Activated CD8-positive, alpha-beta T cell treated with anti-CD3 and anti-CD28 coated beads, Interleukin-2, amount 10 ng/mL, durations not matched to agents 7 days and 5 days (primary cell): ENCODE measurements at regions not wholly inside any gene's neighbourhood (a gene's known extent, or its start where the extent isn't known, plus 50 kb on each side); places are given as distances from the start of the nearest gene placed in this dataset.

ENCODE experiments used
- ATAC-seq: fragments of 150-1000 bp; cut with Tn5 transposase; one replicate; pipeline ENCODE4 v1.10.0; 2021; ENCODE audit warnings: moderate library complexity
- CTCF ChIA-PET: fragments of 350-600 bp; sonication (Branson Sonifier 250); formaldehyde crosslinking; loops from one replicate; lab custom pipeline; 2021; ENCODE audit warnings: antibody characterized with exemption; lab: Charles Lee
- POLR2A ChIA-PET: fragments of 350-600 bp; sonication (Branson Sonifier 250); formaldehyde crosslinking; loops from one replicate; lab custom pipeline; 2021; ENCODE audit warnings: antibody characterized with exemption; lab: Charles Lee
- DNase-seq: peaks from one replicate; pipeline ENCODE4 v3.0.0-alpha.2; 2020
- H3K27ac Mint-ChIP-seq: one replicate; pipeline ENCODE4 v1.8.0; 2021; ENCODE audit warnings: mild to moderate bottlenecking, mixed read lengths
- H3K27me3 Mint-ChIP-seq: one replicate; pipeline ENCODE4 v1.8.0; 2021; ENCODE audit warnings: low read depth, mixed read lengths
- H3K36me3 Mint-ChIP-seq: one replicate; pipeline ENCODE4 v1.8.0; 2021; ENCODE audit warnings: low read depth, mixed read lengths
- H3K4me1 Mint-ChIP-seq: one replicate; pipeline ENCODE4 v1.8.0; 2021; ENCODE audit warnings: low read depth, mixed read lengths
- H3K4me3 Mint-ChIP-seq: one replicate; pipeline ENCODE4 v1.8.0; 2021; ENCODE audit warnings: mild to moderate bottlenecking, mixed read lengths
- H3K9me3 Mint-ChIP-seq: one replicate; pipeline ENCODE4 v1.8.0; 2022; ENCODE audit warnings: mixed read lengths; ENCODE audit not compliant: insufficient read depth

DNA sequence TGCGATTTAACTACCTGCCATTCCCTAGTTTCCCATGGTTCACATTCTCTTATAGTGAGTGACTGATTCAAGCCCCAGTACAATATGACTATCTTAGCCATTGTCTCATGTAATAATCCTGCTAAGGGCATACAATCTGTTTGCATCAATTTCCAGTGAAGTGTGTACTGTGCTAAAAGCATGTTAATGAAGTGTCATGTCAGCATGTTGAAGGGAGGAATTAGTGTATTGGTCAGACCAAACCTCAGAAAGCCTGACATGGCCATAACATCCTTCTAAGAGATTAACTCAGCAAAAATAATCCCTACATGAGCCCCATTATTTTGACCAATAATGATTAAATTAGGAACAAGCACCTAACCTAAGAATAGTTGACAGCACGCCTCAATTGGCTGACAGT lies 442.4 kb downstream of the ENC1 start:
- H3K9me3 Mint-ChIP-seq: no peaks in the 10 kb centered on the region
- ATAC-seq (no peak), DNase-seq (no peak)
- H3K4me3 Mint-ChIP-seq: no peak overlapping the region
- H3K4me1 Mint-ChIP-seq: peaks cover 3% of the 10 kb centered on the region
- ChIA-PET POLR2A (no interaction called here), CTCF (no interaction called here)
- H3K27ac Mint-ChIP-seq: no peak overlapping the region
- H3K27me3 Mint-ChIP-seq: peaks cover 4% of the 10 kb centered on the region
- no peaks in the 10 kb centered on the region for H3K36me3 Mint-ChIP-seq

DNA sequence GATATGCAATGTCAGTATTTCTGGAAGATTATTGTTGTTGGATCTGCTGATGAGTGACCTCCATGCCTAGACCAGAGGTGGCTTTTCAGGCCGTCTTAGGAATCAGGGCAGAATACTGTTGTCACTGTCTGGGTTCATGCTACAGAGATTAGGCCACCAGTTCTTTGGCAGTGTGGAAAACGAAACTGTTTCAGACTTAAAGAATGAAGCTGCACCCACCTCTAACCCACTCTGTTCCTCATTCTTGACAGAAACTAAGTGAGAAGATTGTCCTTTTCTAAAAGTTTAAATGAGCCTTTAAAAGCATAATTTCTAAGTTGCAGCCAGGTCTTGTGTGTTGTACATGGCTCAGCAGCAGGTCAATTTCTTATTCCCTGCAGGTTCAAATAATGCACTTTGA lies 444.3 kb downstream of the ENC1 start:
- peaks cover 5% of the 10 kb centered on the region for H3K27me3 Mint-ChIP-seq
- H3K9me3 Mint-ChIP-seq: no peaks in the 10 kb centered on the region
- ATAC-seq: no peak

DNA sequence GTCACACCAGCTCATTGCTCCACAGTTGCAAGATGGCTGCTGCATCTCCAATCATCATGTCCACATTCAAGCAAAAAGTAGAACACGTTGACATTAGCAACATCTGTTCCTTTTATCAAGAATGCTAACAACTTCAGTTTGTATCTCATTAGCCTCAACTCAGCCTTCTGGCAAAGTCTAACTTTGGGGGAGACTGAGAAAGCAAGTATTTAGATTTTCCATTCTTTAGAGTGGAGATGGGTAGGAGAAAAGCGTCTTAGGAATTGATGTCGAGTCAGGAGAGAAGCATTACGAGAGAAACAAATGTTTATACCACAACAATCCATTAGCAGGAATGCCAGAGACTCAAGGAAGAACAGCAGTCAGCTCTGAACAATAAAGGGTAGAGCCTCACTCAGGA lies 446.3 kb downstream of the ENC1 start:
- peaks cover 5% of the 10 kb centered on the region for H3K27me3 Mint-ChIP-seq
- DNase-seq (no peak), ATAC-seq (no peak)
- no peaks in the 10 kb centered on the region for H3K9me3 Mint-ChIP-seq
- no peaks in the 10 kb centered on the region for H3K36me3 Mint-ChIP-seq
- ChIA-PET CTCF (interaction anchor here (1.2 kb wide), 1 partner anchor 18 kb away, joined by 3 read pairs; no protein-coding TSS in a partner anchor), POLR2A (interaction anchor here (0.6 kb wide), 1 partner anchor 92 kb away, joined by 3 read pairs; no protein-coding TSS in a partner anchor)
- no peak overlapping the region for H3K27ac Mint-ChIP-seq
- no peaks in the 10 kb centered on the region for H3K4me1 Mint-ChIP-seq
- H3K4me3 Mint-ChIP-seq: no peak overlapping the region

More for the DNA sequence above, 444.3 kb downstream of the ENC1 start:
- no peaks in the 10 kb centered on the region for H3K36me3 Mint-ChIP-seq
- no peak overlapping the region for H3K27ac Mint-ChIP-seq
- no peaks in the 10 kb centered on the region for H3K4me1 Mint-ChIP-seq
- no peak overlapping the region for H3K4me3 Mint-ChIP-seq
- no peak for DNase-seq
- ChIA-PET POLR2A (no interaction called here), CTCF (no interaction called here)

DNA sequence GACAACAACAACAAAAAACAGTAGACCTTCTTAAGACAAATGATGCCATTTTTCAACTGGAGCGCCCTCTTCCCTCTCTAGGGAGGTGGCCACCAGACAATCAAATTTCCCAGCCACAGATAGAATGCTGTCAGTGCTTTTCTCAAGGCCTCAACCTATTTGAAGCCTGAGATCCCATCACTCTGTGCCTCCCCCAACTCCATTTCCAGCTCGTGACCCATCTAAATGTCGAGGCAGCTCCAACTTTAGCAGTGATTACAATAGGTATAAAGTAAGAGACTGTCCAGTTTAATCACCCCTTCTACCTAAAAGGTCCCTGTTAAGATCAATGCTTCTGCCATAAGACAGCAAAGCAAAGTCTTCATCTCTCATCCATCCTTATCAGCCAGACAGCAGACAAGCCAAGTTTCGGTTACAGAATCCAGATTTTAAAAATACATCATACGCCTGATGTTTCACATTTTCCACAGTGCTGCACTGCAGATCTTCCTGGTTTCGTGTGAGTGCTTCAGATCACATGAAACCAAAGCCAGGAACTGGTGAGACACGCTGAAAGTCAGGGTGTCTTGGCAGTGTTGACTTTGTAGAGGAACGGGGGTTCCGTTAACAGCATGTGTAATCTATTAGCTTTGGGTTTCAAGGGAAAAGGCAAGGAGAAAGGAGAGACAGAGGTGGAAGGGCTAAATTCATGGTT lies 447.8 kb downstream of the ENC1 start:
- Mint-ChIP-seq H3K27me3 (peaks cover 7% of the 10 kb centered on the region), H3K4me3 (no peak overlapping the region), H3K9me3 (no peaks in the 10 kb centered on the region), H3K27ac (no peak overlapping the region), H3K4me1 (no peaks in the 10 kb centered on the region), H3K36me3 (no peaks in the 10 kb centered on the region)
- ATAC-seq: no peak
- ChIA-PET POLR2A (no interaction called here), CTCF (no interaction called here)
- no peak for DNase-seq

DNA sequence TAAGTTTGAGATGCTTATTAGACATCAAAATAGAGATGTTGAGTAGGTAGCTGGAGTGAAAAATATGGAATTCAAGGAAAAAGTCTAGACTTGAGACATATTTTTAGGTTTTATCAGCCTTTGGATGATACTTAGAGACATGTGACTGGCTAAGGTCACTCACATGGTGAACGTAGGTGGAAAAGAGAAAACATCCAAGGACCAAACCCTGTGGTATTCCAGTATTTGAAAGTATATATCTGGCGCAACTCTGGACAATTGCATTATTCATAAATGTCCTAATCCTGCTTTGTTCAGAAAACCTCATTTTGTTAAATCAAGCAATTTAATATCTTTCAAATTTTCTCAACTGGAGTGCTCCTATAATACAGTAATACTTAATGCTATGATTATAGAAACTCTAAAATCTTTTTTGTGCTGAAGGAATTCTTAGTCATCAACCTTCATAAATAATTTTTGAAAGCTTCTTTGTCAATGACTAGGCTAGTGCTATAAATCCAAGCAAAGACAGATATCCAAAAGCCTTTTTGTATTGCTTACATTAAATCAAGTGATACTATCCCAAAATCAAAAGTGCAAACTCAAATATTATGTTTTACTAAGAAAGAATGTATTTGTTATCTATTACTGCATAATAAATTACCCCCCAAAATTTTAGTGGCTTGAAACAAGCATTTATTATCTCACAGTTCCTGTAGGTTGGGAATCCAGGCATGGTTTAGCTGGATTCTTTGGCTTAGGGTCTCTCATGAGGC lies 452.0 kb downstream of the ENC1 start:
- Mint-ChIP-seq H3K4me3 (no peak overlapping the region), H3K9me3 (no peaks in the 10 kb centered on the region), H3K27ac (no peak overlapping the region), H3K36me3 (no peaks in the 10 kb centered on the region), H3K27me3 (peaks cover 4% of the 10 kb centered on the region), H3K4me1 (no peaks in the 10 kb centered on the region)
- ATAC-seq (no peak), DNase-seq (no peak)
- POLR2A ChIA-PET: no interaction called here
- CTCF ChIA-PET: no interaction called here

DNA sequence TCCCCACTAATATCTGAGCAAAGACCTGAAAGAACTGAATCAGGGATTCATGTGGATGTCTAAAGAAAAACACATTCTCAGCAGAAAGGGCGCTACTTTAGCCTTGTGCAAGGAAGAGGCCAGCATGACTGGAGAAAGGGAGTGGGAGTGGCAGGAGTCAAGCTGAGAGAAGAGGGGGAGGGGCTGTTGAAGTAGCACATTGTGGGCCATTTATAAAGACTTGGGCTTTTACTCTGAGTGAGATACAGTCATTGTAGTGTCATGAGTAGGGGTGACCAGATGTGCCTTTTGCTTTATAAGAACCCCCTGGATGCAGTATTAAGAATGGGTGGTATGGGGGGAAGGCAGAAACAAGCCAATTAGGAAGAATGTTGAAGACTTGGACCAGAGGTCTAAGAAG lies 452.8 kb downstream of the ENC1 start:
- no peak overlapping the region for H3K4me3 Mint-ChIP-seq
- peaks cover 4% of the 10 kb centered on the region for H3K27me3 Mint-ChIP-seq
- DNase-seq (no peak), ATAC-seq (no peak)
- no peaks in the 10 kb centered on the region for H3K9me3 Mint-ChIP-seq
- ChIA-PET POLR2A (no interaction called here), CTCF (no interaction called here)
- no peaks in the 10 kb centered on the region for H3K4me1 Mint-ChIP-seq
- no peaks in the 10 kb centered on the region for H3K36me3 Mint-ChIP-seq
- no peak overlapping the region for H3K27ac Mint-ChIP-seq

DNA sequence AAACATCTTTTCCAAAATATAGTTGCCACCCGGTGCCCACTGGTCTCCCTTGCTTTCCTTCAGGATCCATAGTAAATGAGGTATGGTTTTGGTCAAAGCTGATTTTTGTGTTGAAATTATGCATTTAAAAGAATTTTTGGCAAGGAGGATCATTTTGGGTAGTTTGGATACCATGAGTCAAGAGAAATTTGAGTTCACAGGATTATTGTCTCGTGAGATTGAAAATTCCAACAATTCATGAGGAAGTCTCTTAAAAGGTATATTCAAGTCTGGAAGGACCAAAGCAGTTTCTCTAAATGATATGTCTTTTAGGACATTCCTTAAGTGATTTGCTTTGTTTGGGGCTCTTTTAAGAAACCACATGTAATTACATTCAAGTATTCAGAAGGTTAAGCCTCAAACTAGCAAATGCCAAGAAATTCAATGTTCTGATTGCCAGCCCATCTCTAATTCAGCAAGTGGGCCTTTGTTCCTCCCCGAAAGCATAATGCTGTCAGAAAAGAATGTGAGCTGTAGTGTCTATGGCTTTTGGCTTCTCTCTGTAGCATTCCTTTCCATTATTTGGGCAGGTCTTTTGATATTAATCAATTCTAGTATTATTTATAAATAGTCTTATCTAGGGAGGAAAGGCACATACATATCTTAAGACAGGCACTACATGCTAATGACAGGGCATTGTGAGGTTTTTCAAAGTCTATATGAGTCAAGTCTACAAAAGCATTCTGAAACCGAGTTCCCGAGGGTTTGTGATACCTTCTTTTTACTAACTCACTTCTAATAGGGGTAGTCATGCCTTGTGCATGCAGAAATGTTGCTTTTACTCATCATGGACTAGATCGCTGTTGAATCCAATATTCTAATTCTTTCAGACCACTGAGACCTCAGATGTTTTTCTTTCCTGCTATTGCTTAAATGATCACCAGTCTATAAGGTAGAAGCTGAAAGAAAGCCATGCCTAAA lies 453.9 kb downstream of the ENC1 start:
- DNase-seq: no peak
- Mint-ChIP-seq H3K9me3 (no peaks in the 10 kb centered on the region), H3K27ac (no peak overlapping the region), H3K4me1 (no peaks in the 10 kb centered on the region), H3K36me3 (no peaks in the 10 kb centered on the region), H3K4me3 (no peak overlapping the region), H3K27me3 (peaks cover 2% of the 10 kb centered on the region)
- ChIA-PET POLR2A (no interaction called here), CTCF (no interaction called here)
- ATAC-seq: no peak

DNA sequence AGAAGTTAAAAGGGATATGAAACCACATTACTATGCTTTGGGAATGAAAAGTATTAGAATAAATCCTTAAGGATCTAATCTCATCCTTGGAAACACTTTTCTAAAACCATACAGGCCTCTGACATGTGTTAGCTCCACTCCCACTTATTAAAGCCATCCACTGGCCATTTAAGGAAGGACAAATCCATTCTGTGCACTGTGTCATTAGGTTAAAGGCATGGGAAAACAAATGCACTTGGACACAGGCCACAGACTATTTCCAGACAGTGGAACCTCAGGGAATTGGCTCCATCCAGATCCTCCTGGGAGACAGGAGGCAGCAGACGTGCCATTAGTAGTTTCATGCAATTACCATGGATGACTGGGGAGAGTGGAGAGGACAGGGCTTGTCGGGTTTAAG lies 454.9 kb downstream of the ENC1 start:
- DNase-seq: no peak
- Mint-ChIP-seq H3K9me3 (no peaks in the 10 kb centered on the region), H3K27ac (no peak overlapping the region), H3K27me3 (peaks cover 2% of the 10 kb centered on the region), H3K4me1 (no peaks in the 10 kb centered on the region), H3K4me3 (no peak overlapping the region), H3K36me3 (no peaks in the 10 kb centered on the region)
- no peak for ATAC-seq
- ChIA-PET CTCF (no interaction called here), POLR2A (no interaction called here)

DNA sequence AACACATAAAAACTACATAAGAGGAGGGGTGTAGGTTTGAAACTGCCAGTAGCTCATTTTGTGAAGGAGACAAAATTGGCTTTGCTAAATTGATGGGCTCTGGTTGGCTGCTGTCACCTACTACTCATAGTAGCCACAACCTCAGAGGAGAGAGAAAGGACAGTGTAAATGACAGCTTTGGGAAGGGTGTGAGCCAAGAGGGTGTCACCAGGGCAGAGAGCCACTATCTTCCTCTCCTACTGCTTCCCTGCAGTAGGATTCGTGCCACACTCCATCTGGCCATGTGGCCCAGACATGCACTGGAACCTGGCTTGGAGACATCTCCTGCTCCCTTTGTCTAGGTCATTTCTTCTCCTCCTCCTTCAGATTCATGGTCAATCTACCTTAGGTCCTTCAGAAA lies 455.9 kb downstream of the ENC1 start:
- POLR2A ChIA-PET: no interaction called here
- Mint-ChIP-seq H3K4me1 (no peaks in the 10 kb centered on the region), H3K27ac (no peak overlapping the region), H3K4me3 (no peak overlapping the region), H3K36me3 (no peaks in the 10 kb centered on the region), H3K27me3 (peaks cover 2% of the 10 kb centered on the region), H3K9me3 (no peaks in the 10 kb centered on the region)
- CTCF ChIA-PET: no interaction called here
- DNase-seq: no peak
- ATAC-seq: no peak

DNA sequence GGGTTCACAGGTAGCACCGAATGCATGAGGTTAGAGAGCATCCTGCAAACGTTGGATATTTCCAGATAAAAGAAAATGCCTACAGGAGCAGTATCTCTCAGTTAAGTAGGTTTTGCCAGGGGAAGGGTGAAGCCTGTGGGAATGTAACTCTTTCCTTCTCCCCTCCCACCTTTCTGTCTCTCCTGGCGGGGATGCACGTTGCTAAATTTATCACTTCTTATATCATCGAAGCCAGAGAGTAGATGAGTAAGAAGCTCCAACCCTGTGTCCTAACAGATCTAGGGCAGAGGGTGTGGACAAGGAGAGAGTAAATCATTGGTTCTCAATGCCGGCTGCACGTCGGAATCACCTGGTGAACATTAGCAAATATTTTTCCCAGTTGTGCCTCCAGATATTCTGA lies 457.5 kb downstream of the ENC1 start:
- Mint-ChIP-seq H3K27ac (no peak overlapping the region), H3K4me1 (no peaks in the 10 kb centered on the region), H3K27me3 (peaks cover 2% of the 10 kb centered on the region), H3K9me3 (no peaks in the 10 kb centered on the region), H3K4me3 (no peak overlapping the region), H3K36me3 (no peaks in the 10 kb centered on the region)
- ChIA-PET CTCF (no interaction called here), POLR2A (no interaction called here)
- DNase-seq: no peak
- ATAC-seq: no peak

DNA sequence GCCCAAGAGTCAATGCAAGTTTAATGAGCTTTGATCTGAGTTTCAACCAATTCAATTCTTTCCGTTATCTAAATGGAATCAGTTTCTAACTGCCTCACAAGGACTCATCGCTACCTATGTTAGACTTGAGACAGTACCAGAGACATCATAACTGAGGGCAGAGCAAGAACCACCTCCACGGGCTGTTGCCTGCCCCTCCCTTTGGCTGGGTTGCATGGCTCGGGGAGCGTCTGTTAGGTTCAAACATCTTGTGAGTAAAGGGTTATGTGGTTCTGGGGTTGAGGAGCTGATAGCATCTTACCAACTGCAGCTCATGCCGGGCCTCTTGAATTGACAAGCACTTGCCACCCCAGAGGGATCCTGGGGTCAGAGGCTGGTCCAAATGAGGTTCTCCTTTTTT lies 457.9 kb downstream of the ENC1 start:
- Mint-ChIP-seq H3K27ac (no peak overlapping the region), H3K4me1 (no peaks in the 10 kb centered on the region), H3K27me3 (no peaks in the 10 kb centered on the region), H3K36me3 (no peaks in the 10 kb centered on the region), H3K4me3 (no peak overlapping the region), H3K9me3 (no peaks in the 10 kb centered on the region)
- ChIA-PET CTCF (no interaction called here), POLR2A (no interaction called here)
- no peak for ATAC-seq
- DNase-seq: no peak

DNA sequence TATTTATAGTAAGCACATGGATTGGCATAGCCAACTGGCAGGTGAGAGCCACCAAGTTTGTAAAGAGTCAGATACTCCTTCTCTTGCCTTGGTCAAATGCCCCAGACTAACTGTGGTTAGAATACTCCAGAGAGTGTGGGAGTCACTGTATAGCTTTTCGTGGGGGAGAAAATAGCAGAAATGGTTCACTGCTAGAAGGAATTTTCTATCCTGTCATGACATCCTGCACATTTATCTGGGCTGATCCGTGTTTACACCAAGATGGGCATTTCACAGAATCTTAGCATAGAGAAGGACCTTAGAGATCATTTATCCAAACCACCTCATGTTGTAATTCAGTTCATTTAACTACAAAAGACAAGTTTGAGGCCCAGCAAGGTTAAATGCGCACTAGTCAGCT lies 460.8 kb downstream of the ENC1 start:
- H3K36me3 Mint-ChIP-seq: no peaks in the 10 kb centered on the region
- ChIA-PET POLR2A (no interaction called here), CTCF (no interaction called here)
- no peaks in the 10 kb centered on the region for H3K4me1 Mint-ChIP-seq
- ATAC-seq (no peak), DNase-seq (no peak)
- no peaks in the 10 kb centered on the region for H3K27me3 Mint-ChIP-seq
- H3K9me3 Mint-ChIP-seq: no peaks in the 10 kb centered on the region
- H3K4me3 Mint-ChIP-seq: no peak overlapping the region
- no peak overlapping the region for H3K27ac Mint-ChIP-seq
